ENCODE measurements at regions not wholly inside any gene's neighbourhood (a gene's known extent, or its start where the extent isn't known, plus 50 kb on each side); places are given as distances from the start of the nearest gene placed in this dataset.

DNA sequence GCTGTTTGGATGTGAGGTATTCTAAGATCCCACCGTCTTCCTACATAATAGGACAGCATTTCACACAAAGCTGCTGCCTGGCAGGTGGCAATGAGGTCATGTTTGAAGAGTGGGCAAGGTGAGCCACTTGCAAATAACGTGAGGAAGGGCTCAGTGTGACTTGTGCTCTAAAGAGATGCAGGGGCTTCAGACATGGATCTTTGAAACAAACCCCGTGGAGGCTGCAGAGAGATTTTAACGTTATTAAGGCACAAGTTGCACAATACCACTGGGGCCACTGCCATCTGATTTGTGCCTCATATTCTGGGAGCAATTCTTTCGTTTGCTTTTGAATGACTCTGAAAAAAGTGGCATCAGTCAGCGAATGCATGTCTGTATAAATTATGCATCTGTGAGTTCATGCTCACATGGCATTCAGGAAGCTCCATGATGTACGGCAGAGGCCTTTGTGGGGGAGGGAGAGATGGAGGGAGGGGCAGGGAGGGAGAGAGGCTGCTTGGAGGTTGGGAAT is 362.0 kb downstream of the SOX11 start:
- H3K9me3 ChIP-seq, result no peaks in the 10 kb centered on the region
- FAIRE-seq, result no peak
- no peaks in the 10 kb centered on the region for H3K4me1 ChIP-seq
- no peaks in the 10 kb centered on the region for H3K36me3 ChIP-seq
- ATAC-seq, result no peak
- TF ChIP-seq, protein P1, sequence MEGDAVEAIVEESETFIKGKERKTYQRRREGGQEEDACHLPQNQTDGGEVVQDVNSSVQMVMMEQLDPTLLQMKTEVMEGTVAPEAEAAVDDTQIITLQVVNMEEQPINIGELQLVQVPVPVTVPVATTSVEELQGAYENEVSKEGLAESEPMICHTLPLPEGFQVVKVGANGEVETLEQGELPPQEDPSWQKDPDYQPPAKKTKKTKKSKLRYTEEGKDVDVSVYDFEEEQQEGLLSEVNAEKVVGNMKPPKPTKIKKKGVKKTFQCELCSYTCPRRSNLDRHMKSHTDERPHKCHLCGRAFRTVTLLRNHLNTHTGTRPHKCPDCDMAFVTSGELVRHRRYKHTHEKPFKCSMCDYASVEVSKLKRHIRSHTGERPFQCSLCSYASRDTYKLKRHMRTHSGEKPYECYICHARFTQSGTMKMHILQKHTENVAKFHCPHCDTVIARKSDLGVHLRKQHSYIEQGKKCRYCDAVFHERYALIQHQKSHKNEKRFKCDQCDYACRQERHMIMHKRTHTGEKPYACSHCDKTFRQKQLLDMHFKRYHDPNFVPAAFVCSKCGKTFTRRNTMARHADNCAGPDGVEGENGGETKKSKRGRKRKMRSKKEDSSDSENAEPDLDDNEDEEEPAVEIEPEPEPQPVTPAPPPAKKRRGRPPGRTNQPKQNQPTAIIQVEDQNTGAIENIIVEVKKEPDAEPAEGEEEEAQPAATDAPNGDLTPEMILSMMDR (IDR thresholded peaks at IDR 0.05), result no peak
- no peak overlapping the region for H3K4me3 ChIP-seq
- peaks cover 0 to 4% (median 0%) of the 10 kb centered on the region in 4 donors for H3K27me3 ChIP-seq
- H3K27ac ChIP-seq, result no peak overlapping the region
- intact Hi-C loops (cut with DNase I), result no loop called here
- WGBS, 2 donors, result 31 to 33% methylated on average over 7 of the region's 7 CpGs
- DNase-seq, result no peak

DNA sequence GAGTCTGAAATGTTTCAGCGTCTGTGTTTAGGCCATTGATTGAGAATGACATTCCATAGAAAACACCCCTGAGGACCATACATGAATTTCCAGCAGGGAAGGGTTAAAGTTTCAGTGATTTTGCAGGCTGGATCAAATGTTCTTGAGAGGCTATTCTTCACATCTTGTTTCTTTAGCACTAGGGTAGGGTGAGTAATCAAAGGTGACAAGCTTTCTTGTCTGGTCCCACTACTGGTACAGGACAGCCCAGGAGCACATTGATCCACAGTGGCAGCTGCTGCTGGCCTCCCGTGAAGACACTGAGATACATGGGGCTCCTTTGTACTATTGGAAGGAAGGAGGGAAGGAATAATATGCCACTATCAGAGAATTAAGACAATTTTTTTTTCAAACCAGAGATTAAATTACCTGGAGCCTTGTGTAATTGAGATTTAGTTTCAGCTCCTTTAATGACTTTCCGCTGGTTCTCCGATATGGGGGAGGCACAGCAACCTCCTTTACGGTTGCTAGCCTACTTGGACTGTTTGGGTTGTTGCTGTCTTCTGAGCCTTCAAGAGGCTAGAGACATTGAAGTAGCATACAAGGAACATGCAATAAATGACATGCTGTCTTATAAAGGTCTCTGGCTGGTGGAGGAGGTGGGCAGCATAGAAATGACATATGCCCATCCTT is 368.9 kb downstream of the SOX11 start:
- intact Hi-C loops (cut with DNase I), result no loop called here
- TF ChIP-seq, protein P1 (IDR thresholded peaks at IDR 0.05), result no peak
- no peak overlapping the region for H3K27ac ChIP-seq
- no peaks in the 10 kb centered on the region for H3K9me3 ChIP-seq
- peaks cover 0 to 4% (median 0%) of the 10 kb centered on the region in 4 donors for H3K27me3 ChIP-seq
- no peak overlapping the region for H3K4me3 ChIP-seq
- ATAC-seq, result no peak
- H3K36me3 ChIP-seq, result no peaks in the 10 kb centered on the region
- FAIRE-seq, result no peak
- no peak for DNase-seq
- 89 to 90% methylated on average over 5 of the region's 5 CpGs for WGBS, 2 donors
- H3K4me1 ChIP-seq, result no peaks in the 10 kb centered on the region

DNA sequence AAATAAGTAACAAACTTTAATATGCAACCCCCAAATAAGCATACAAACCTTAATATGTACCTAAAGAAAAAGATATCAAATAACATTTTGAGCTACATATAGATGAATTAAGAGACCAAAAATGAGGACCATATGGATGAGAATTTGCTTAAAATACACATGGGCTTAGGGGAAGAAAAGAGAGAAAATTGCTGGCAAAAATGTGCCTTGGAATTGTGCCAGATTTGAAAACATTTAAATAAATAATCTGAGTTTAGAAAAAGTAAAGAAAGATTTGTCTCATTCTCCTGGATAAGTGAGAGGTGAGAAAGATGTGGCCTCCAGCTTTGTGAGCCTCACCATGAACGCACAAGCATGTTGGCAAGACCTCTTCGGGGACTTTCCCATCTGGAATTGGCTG is 372.6 kb downstream of the SOX11 start:
- ATAC-seq (no peak), FAIRE-seq (no peak), DNase-seq (no peak)
- Histone ChIP-seq H3K4me3 (no peak overlapping the region), H3K27me3 (no peaks in the 10 kb centered on the region), H3K9me3 (no peaks in the 10 kb centered on the region), H3K27ac (no peak overlapping the region), H3K4me1 (no peaks in the 10 kb centered on the region), H3K36me3 (no peaks in the 10 kb centered on the region)
- TF ChIP-seq, protein P1 (IDR thresholded peaks at IDR 0.05), result no peak
- intact Hi-C loops (cut with DNase I), result no loop called here
- 88 to 100% methylated on average over 2 of the region's 2 CpGs for WGBS, 2 donors

DNA sequence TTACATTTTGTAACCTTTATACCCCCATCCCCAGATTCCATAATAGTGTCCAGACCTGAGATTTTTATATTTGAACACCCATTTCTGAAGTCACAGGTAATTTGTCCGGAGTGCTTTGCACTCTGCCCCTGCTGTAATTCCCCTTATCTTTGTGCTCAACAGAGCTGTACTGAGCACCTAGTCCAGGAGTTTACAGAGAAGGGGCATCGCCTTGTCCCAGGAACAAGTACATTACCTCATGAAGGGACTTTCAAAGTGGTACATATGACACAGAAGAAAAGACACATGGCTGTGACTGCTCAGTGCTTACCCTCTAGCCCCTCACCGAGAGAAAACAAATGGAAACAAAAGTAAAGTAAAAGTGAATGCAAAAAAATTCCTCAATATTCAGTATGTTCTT is 373.5 kb downstream of the SOX11 start:
- Histone ChIP-seq H3K27me3 (no peaks in the 10 kb centered on the region), H3K9me3 (no peaks in the 10 kb centered on the region), H3K36me3 (no peaks in the 10 kb centered on the region), H3K4me1 (no peaks in the 10 kb centered on the region), H3K4me3 (no peak overlapping the region), H3K27ac (no peak overlapping the region)
- no peak for DNase-seq
- 81 to 85% methylated on average over 3 of the region's 3 CpGs for WGBS, 2 donors
- intact Hi-C loops (cut with DNase I), result no loop called here
- no peak for FAIRE-seq
- no peak for ATAC-seq
- TF ChIP-seq, protein P1 (IDR thresholded peaks at IDR 0.05), result no peak

DNA sequence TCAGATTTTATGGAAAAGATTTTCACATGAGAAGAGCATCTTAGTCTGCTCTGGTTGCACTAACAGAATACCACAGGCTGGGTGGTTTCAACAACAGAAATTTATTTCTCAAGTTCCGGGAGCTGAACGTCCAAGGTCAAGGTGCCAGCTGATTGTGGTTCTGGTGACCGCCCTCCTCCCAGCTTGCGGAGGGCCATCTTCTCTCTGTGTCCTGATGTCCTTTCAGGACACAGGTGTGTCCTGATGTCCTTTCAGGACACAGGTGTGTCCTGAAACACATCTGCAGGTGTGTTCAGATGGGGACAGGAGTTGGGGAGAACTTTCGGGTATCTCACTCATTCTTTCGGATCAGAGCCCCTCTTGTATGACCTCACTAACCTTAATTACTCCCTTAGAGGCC is 374.9 kb downstream of the SOX11 start:
- Histone ChIP-seq H3K9me3 (no peaks in the 10 kb centered on the region), H3K27me3 (no peaks in the 10 kb centered on the region), H3K4me3 (no peak overlapping the region), H3K36me3 (no peaks in the 10 kb centered on the region), H3K27ac (no peak overlapping the region), H3K4me1 (no peaks in the 10 kb centered on the region)
- FAIRE-seq, result no peak
- 67 to 79% methylated on average over 6 of the region's 6 CpGs for WGBS, 2 donors
- no peak for ATAC-seq
- TF ChIP-seq, protein P1 (IDR thresholded peaks at IDR 0.05), result no peak
- intact Hi-C loops (cut with DNase I), result no loop called here
- DNase-seq, result no peak

Measured in pancreas (tissue), 10 donors.